Stimulated activated memory B cell treated with anti-CD40 and anti-IgM and Interleukin-4, amounts not matched to agents 10 μg/mL and 1 μg/mL and 100 μg/mL, for 72 hours (primary cell): ENCODE measurements at regions not wholly inside any gene's neighbourhood (a gene's known extent, or its start where the extent isn't known, plus 50 kb on each side); places are given as distances from the start of the nearest gene placed in this dataset.
A peak's percentile ranks its signal among the peaks of the same experiment; 100 is the strongest.

Experiments
- ATAC-seq: fragments of 150-1000 bp; cut with Tn5 transposase; 2 replicates; pipeline ENCODE4 v1.10.0; 2021
- H3K27ac Mint-ChIP-seq: one replicate; pipeline ENCODE4 v1.8.0; 2022; ENCODE audit warnings: mild to moderate bottlenecking, mixed read lengths
- H3K27me3 Mint-ChIP-seq: one replicate; pipeline ENCODE4 v1.8.0; 2022; ENCODE audit warnings: mixed read lengths
- H3K36me3 Mint-ChIP-seq: one replicate; pipeline ENCODE4 v1.8.0; 2022; ENCODE audit warnings: mixed read lengths
- H3K4me1 Mint-ChIP-seq: one replicate; pipeline ENCODE4 v1.8.0; 2022; ENCODE audit warnings: mixed read lengths
- H3K4me3 Mint-ChIP-seq: one replicate; pipeline ENCODE4 v1.8.0; 2022; ENCODE audit warnings: mild to moderate bottlenecking, moderate library complexity, mixed read lengths
- H3K9me3 Mint-ChIP-seq: one replicate; pipeline ENCODE4 v1.8.0; 2022; ENCODE audit warnings: mixed read lengths

- Mint-ChIP-seq H3K4me1 (no peaks in the 10 kb centered on the region), H3K27me3 (no peaks in the 10 kb centered on the region), H3K9me3 (peaks cover 3% of the 10 kb centered on the region), H3K36me3 (no peaks in the 10 kb centered on the region), H3K27ac (no peak overlapping the region), H3K4me3 (no peak overlapping the region)
- peak; percentile 41 for ATAC-seq
These were observed 1680.6 kb upstream of the LRRTM1 start for GRCh38 chr2:81984969-81985637.

GRCh38 chr2:81981585-81981984 is 1677.0 kb upstream of the LRRTM1 start:
- H3K4me3 Mint-ChIP-seq = no peak overlapping the region
- no peak overlapping the region for H3K27ac Mint-ChIP-seq
- no peaks in the 10 kb centered on the region for H3K36me3 Mint-ChIP-seq
- no peaks in the 10 kb centered on the region for H3K4me1 Mint-ChIP-seq
- no peaks in the 10 kb centered on the region for H3K27me3 Mint-ChIP-seq
- ATAC-seq = no peak
- H3K9me3 Mint-ChIP-seq = peaks cover 3% of the 10 kb centered on the region

GRCh38 chr2:81979086-81979485 is 1674.5 kb upstream of the LRRTM1 start:
- ATAC-seq = no peak
- H3K27me3 Mint-ChIP-seq = no peaks in the 10 kb centered on the region
- H3K36me3 Mint-ChIP-seq = no peaks in the 10 kb centered on the region
- H3K4me1 Mint-ChIP-seq = no peaks in the 10 kb centered on the region
- H3K27ac Mint-ChIP-seq = no peak overlapping the region
- H3K9me3 Mint-ChIP-seq = no peaks in the 10 kb centered on the region
- H3K4me3 Mint-ChIP-seq = no peak overlapping the region

GRCh38 chr2:81976998-81977397 is 1672.4 kb upstream of the LRRTM1 start:
- H3K4me1 Mint-ChIP-seq = no peaks in the 10 kb centered on the region
- H3K4me3 Mint-ChIP-seq = no peak overlapping the region
- H3K27ac Mint-ChIP-seq = no peak overlapping the region
- H3K27me3 Mint-ChIP-seq = no peaks in the 10 kb centered on the region
- ATAC-seq = no peak
- H3K9me3 Mint-ChIP-seq = peaks cover 3% of the 10 kb centered on the region
- H3K36me3 Mint-ChIP-seq = no peaks in the 10 kb centered on the region

GRCh38 chr2:81974216-81974615 is 1669.7 kb upstream of the LRRTM1 start:
- no peaks in the 10 kb centered on the region for H3K4me1 Mint-ChIP-seq
- H3K27ac Mint-ChIP-seq = no peak overlapping the region
- no peak for ATAC-seq
- no peaks in the 10 kb centered on the region for H3K27me3 Mint-ChIP-seq
- no peaks in the 10 kb centered on the region for H3K36me3 Mint-ChIP-seq
- H3K4me3 Mint-ChIP-seq = no peak overlapping the region
- peaks cover 5% of the 10 kb centered on the region for H3K9me3 Mint-ChIP-seq

GRCh38 chr2:81942876-81943275 is 1638.3 kb upstream of the LRRTM1 start:
- Mint-ChIP-seq H3K9me3 (peaks cover 12% of the 10 kb centered on the region), H3K4me1 (no peaks in the 10 kb centered on the region), H3K36me3 (no peaks in the 10 kb centered on the region), H3K4me3 (no peak overlapping the region), H3K27ac (no peak overlapping the region), H3K27me3 (no peaks in the 10 kb centered on the region)
- ATAC-seq = no peak

GRCh38 chr2:81942136-81942680 is 1637.7 kb upstream of the LRRTM1 start:
- no peaks in the 10 kb centered on the region for H3K27me3 Mint-ChIP-seq
- H3K27ac Mint-ChIP-seq = no peak overlapping the region
- H3K9me3 Mint-ChIP-seq = peaks cover 12% of the 10 kb centered on the region
- no peaks in the 10 kb centered on the region for H3K36me3 Mint-ChIP-seq
- H3K4me3 Mint-ChIP-seq = no peak overlapping the region
- no peaks in the 10 kb centered on the region for H3K4me1 Mint-ChIP-seq
- no peak for ATAC-seq

- Mint-ChIP-seq H3K9me3 (peaks cover 12% of the 10 kb centered on the region), H3K4me1 (no peaks in the 10 kb centered on the region), H3K27me3 (no peaks in the 10 kb centered on the region), H3K36me3 (no peaks in the 10 kb centered on the region), H3K27ac (no peak overlapping the region), H3K4me3 (no peak overlapping the region)
- no peak for ATAC-seq
These were observed 1635.9 kb upstream of the LRRTM1 start for GRCh38 chr2:81940266-81940955.

GRCh38 chr2:81937944-81938343 is 1633.4 kb upstream of the LRRTM1 start:
- Mint-ChIP-seq H3K27me3 (no peaks in the 10 kb centered on the region), H3K4me3 (no peak overlapping the region), H3K27ac (no peak overlapping the region), H3K4me1 (no peaks in the 10 kb centered on the region), H3K9me3 (peaks cover 11% of the 10 kb centered on the region), H3K36me3 (no peaks in the 10 kb centered on the region)
- no peak for ATAC-seq

GRCh38 chr2:81903534-81903933 is 1599.0 kb upstream of the LRRTM1 start:
- Mint-ChIP-seq H3K4me1 (no peaks in the 10 kb centered on the region), H3K27me3 (no peaks in the 10 kb centered on the region), H3K4me3 (no peak overlapping the region), H3K27ac (no peak overlapping the region), H3K9me3 (peaks cover 2% of the 10 kb centered on the region), H3K36me3 (no peaks in the 10 kb centered on the region)
- no peak for ATAC-seq

GRCh38 chr2:81901017-81901416 is 1596.5 kb upstream of the LRRTM1 start:
- no peak for ATAC-seq
- Mint-ChIP-seq H3K4me1 (no peaks in the 10 kb centered on the region), H3K27me3 (no peaks in the 10 kb centered on the region), H3K36me3 (no peaks in the 10 kb centered on the region), H3K9me3 (peaks cover 5% of the 10 kb centered on the region), H3K4me3 (no peak overlapping the region), H3K27ac (no peak overlapping the region)

- no peaks in the 10 kb centered on the region for H3K36me3 Mint-ChIP-seq
- no peaks in the 10 kb centered on the region for H3K4me1 Mint-ChIP-seq
- ATAC-seq = no peak
These were observed 1591.2 kb upstream of the LRRTM1 start for GRCh38 chr2:81895620-81896250.

GRCh38 chr2:81894451-81894990 is 1590.0 kb upstream of the LRRTM1 start:
- Mint-ChIP-seq H3K4me1 (no peaks in the 10 kb centered on the region), H3K27me3 (no peaks in the 10 kb centered on the region), H3K36me3 (no peaks in the 10 kb centered on the region), H3K9me3 (peaks cover 3% of the 10 kb centered on the region), H3K4me3 (no peak overlapping the region), H3K27ac (no peak overlapping the region)
- no peak for ATAC-seq

More at GRCh38 chr2:81895620-81896250, 1591.2 kb upstream of the LRRTM1 start:
- Mint-ChIP-seq H3K27ac (no peak overlapping the region), H3K4me3 (no peak overlapping the region), H3K27me3 (no peaks in the 10 kb centered on the region), H3K9me3 (peaks cover 3% of the 10 kb centered on the region)

- Mint-ChIP-seq H3K4me1 (no peaks in the 10 kb centered on the region), H3K36me3 (no peaks in the 10 kb centered on the region), H3K4me3 (no peak overlapping the region), H3K9me3 (no peaks in the 10 kb centered on the region), H3K27me3 (no peaks in the 10 kb centered on the region), H3K27ac (no peak overlapping the region)
- no peak for ATAC-seq
These were observed 1572.1 kb upstream of the LRRTM1 start for GRCh38 chr2:81876624-81877023.

- H3K27ac Mint-ChIP-seq = no peak overlapping the region
- H3K9me3 Mint-ChIP-seq = peaks cover 3% of the 10 kb centered on the region
- H3K4me1 Mint-ChIP-seq = no peaks in the 10 kb centered on the region
- no peak overlapping the region for H3K4me3 Mint-ChIP-seq
- H3K27me3 Mint-ChIP-seq = no peaks in the 10 kb centered on the region
- H3K36me3 Mint-ChIP-seq = no peaks in the 10 kb centered on the region
- ATAC-seq = no peak
These were observed 1567.5 kb upstream of the LRRTM1 start for GRCh38 chr2:81872006-81872405.
